ENCODE measurements at regions not wholly inside any gene's neighbourhood (a gene's known extent, or its start where the extent isn't known, plus 50 kb on each side); places are given as distances from the start of the nearest gene placed in this dataset.
A peak's percentile ranks its signal among the peaks of the same experiment; 100 is the strongest.
"Not testable (repeated sequence)": the region's sequence is repeated elsewhere in the genome, so short reads cannot be mapped to it uniquely, and the experiment has no call there.

GRCh38 chr3:177777699-177778098 lies 580.4 kb upstream of the TBL1XR1 start:
- DNase-seq (ENCODE audit: low spot score) = peak; percentile 72

GRCh38 chr3:177778633-177779032 lies 581.4 kb upstream of the TBL1XR1 start:
- no peak for DNase-seq (ENCODE audit: low spot score)

- DNase-seq (ENCODE audit: low spot score) = no peak
These were observed 584.4 kb upstream of the TBL1XR1 start for GRCh38 chr3:177781686-177782161.

- DNase-seq (ENCODE audit: low spot score) = no peak
These were observed 586.1 kb upstream of the TBL1XR1 start for GRCh38 chr3:177783338-177783737.

GRCh38 chr3:177783767-177784166 lies 586.5 kb upstream of the TBL1XR1 start:
- no peak for DNase-seq (ENCODE audit: low spot score)

GRCh38 chr3:177787279-177788041 lies 590.2 kb upstream of the TBL1XR1 start:
- no peak for DNase-seq (ENCODE audit: low spot score)

- peak; percentile 98 for DNase-seq (ENCODE audit: low spot score)
These were observed 592.2 kb upstream of the TBL1XR1 start for GRCh38 chr3:177789500-177789899.

- DNase-seq (ENCODE audit: low spot score) = no peak
These were observed 595.2 kb upstream of the TBL1XR1 start for GRCh38 chr3:177792311-177793030.

- DNase-seq (ENCODE audit: low spot score) = no peak
These were observed 596.2 kb upstream of the TBL1XR1 start for GRCh38 chr3:177793451-177793850.

- no peak for DNase-seq (ENCODE audit: low spot score)
These were observed 597.9 kb upstream of the TBL1XR1 start for GRCh38 chr3:177795216-177795615.

GRCh38 chr3:177795859-177796258 lies 598.6 kb upstream of the TBL1XR1 start:
- no peak for DNase-seq (ENCODE audit: low spot score)

- not testable (repeated sequence) for DNase-seq (ENCODE audit: low spot score)
These were observed 602.9 kb upstream of the TBL1XR1 start for GRCh38 chr3:177800147-177800546.

GRCh38 chr3:177800561-177800960 lies 603.3 kb upstream of the TBL1XR1 start:
- DNase-seq (ENCODE audit: low spot score) = no peak

- peak; percentile 38 for DNase-seq (ENCODE audit: low spot score)
These were observed 605.0 kb upstream of the TBL1XR1 start for GRCh38 chr3:177802151-177802900.

GRCh38 chr3:177803500-177803899 lies 606.2 kb upstream of the TBL1XR1 start:
- DNase-seq (ENCODE audit: low spot score) = no peak

- DNase-seq (ENCODE audit: low spot score) = no peak
These were observed 606.8 kb upstream of the TBL1XR1 start for GRCh38 chr3:177804032-177804431.

- DNase-seq (ENCODE audit: low spot score) = no peak
These were observed 607.4 kb upstream of the TBL1XR1 start for GRCh38 chr3:177804646-177805045.

- no peak for DNase-seq (ENCODE audit: low spot score)
These were observed 610.0 kb upstream of the TBL1XR1 start for GRCh38 chr3:177807150-177807875.

- not testable (repeated sequence) for DNase-seq (ENCODE audit: low spot score)
These were observed 611.7 kb upstream of the TBL1XR1 start for GRCh38 chr3:177808928-177809478.

GRCh38 chr3:177810162-177810623 lies 612.9 kb upstream of the TBL1XR1 start:
- DNase-seq (ENCODE audit: low spot score) = no peak

- no peak for DNase-seq (ENCODE audit: low spot score)
These were observed 613.8 kb upstream of the TBL1XR1 start for GRCh38 chr3:177811112-177811511.
